Keratinocyte (primary cell): ENCODE measurements at regions not wholly inside any gene's neighbourhood (a gene's known extent, or its start where the extent isn't known, plus 50 kb on each side); places are given as distances from the start of the nearest gene placed in this dataset.

ENCODE experiments used
- DNase-seq: peaks from one replicate; pipeline ENCODE4 v3.0.0-alpha.2; 2011; ENCODE audit warnings: low read depth, missing footprints, low spot score
- FAIRE-seq: peaks from 2 replicates; lab custom pipeline; 2011; peaks lifted over from hg19 to GRCh38; lab: Jason Lieb, UNC
- H2AFZ ChIP-seq: 2 replicates; pipeline ENCODE4 v1.6.0; 2012; ENCODE audit warnings: low read length, control low read depth, inconsistent platforms; ENCODE audit not compliant: control insufficient read depth
- H3K27ac ChIP-seq: 2 replicates; pipeline ENCODE4 v1.5.1; 2011; ENCODE audit warnings: low read length; ENCODE audit not compliant: control insufficient read depth, insufficient read depth
- H3K27me3 ChIP-seq: 3 replicates; pipeline ENCODE4 v1.6.0; 2011; ENCODE audit warnings: low read length; ENCODE audit not compliant: control insufficient read depth, insufficient read depth; ENCODE audit errors: extremely low read depth
- H3K36me3 ChIP-seq, 2 experiments: 2 replicates in 1 of 2; 3 replicates in 1 of 2; pipeline ENCODE4 v1.5.1; 2011; ENCODE audit warnings: low read length in 2 of 2, mild to moderate bottlenecking in 1 of 2; ENCODE audit not compliant: control insufficient read depth in 2 of 2, insufficient read depth in 2 of 2; ENCODE audit errors: extremely low read depth in 1 of 2
- H3K4me1 ChIP-seq: 3 replicates; pipeline ENCODE4 v1.5.1; 2011; ENCODE audit warnings: low read length; ENCODE audit not compliant: control insufficient read depth, insufficient read depth; ENCODE audit errors: extremely low read depth
- H3K4me2 ChIP-seq: 3 replicates; pipeline ENCODE4 v1.6.0; 2011; ENCODE audit warnings: low read depth, low read length; ENCODE audit not compliant: control insufficient read depth, insufficient read depth; ENCODE audit errors: extremely low read depth
- H3K4me3 ChIP-seq, 3 experiments: fragments of 200-600 bp in 1 of 3; sonication (generic) in 1 of 3; 2 replicates in 2 of 3; 3 replicates in 1 of 3; pipeline ENCODE4 v1.5.1; 2011 to 2016; ENCODE audit warnings: low read length in 3 of 3, mild to moderate bottlenecking in 3 of 3, control low read depth in 2 of 3, inconsistent platforms in 1 of 3, low read depth in 1 of 3, mixed read lengths in 1 of 3, mixed run types in 1 of 3, moderate library complexity in 1 of 3; ENCODE audit not compliant: control insufficient read depth in 2 of 3, insufficient read depth in 2 of 3; ENCODE audit errors: extremely low read depth in 1 of 3
- H3K79me2 ChIP-seq: 2 replicates; pipeline ENCODE4 v1.6.0; 2012; ENCODE audit warnings: low read length; ENCODE audit not compliant: control insufficient read depth, insufficient read depth
- H3K9ac ChIP-seq: 3 replicates; pipeline ENCODE4 v1.6.0; 2011; ENCODE audit warnings: low read length; ENCODE audit not compliant: control insufficient read depth, insufficient read depth; ENCODE audit errors: extremely low read depth
- H3K9me1 ChIP-seq: 3 replicates; pipeline ENCODE4 v1.6.0; 2011; ENCODE audit warnings: low read length; ENCODE audit not compliant: control insufficient read depth, insufficient read depth; ENCODE audit errors: extremely low read depth
- H3K9me3 ChIP-seq: 2 replicates; pipeline ENCODE4 v1.5.1; 2012; ENCODE audit warnings: low read depth, low read length; ENCODE audit not compliant: control insufficient read depth
- H4K20me1 ChIP-seq: 3 replicates; pipeline ENCODE4 v1.6.0; 2011; ENCODE audit warnings: low read length; ENCODE audit not compliant: control insufficient read depth, insufficient read depth; ENCODE audit errors: extremely low read depth
- EZH2 ChIP-seq: IDR thresholded peaks from one replicate; pipeline ENCODE4 v1.6.1; 2012; ENCODE audit warnings: inconsistent platforms, mild to moderate bottlenecking, low read length, moderate library complexity
- dilution Hi-C: fragments of 300-500 bp; cut with MboI; formaldehyde crosslinking; loops from one replicate; pipeline ENCODE4 v1.7.0; 2020; ENCODE audit warnings: low sequenced_read_pairs; ENCODE audit not compliant: extremely low pct_ligation_motif_present
- TF ChIP-seq, protein P1 (sequence below), 3 experiments: IDR thresholded peaks in 1 of 3; conservative IDR thresholded peaks in 1 of 3; optimal IDR thresholded peaks in 1 of 3; 2 replicates in 2 of 3; 3 replicates in 1 of 3; pipeline versions ENCODE3 to v1.5.1; 2011; ENCODE audit warnings: low read length in 3 of 3, mild to moderate bottlenecking in 3 of 3, moderate library complexity in 2 of 3, control low read depth in 1 of 3, inconsistent platforms in 1 of 3; ENCODE audit not compliant: insufficient read depth in 2 of 3; ENCODE audit errors: extremely low read depth in 1 of 3

DNA sequence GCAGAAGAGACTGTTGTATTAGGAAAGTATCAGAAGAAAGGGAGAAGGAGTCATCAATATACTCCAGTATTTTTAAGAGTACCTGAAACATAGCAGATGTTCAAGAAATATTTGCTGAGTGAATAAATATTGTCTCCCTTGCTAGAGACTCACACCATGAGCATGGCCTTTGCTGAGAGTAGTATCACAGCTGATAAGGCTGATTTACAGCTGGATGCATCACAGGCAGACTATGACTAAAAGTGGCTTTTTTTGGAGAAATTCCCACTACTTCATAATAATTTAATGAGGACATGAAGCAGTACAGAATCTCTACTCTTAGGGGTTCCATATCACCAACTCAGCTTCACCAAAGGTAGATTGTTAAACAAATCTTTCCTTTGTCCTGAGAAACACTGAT is 373.3 kb downstream of the RBM43 start:
- no peaks in the 10 kb centered on the region for H3K9me3 ChIP-seq
- TF ChIP-seq, protein P1, sequence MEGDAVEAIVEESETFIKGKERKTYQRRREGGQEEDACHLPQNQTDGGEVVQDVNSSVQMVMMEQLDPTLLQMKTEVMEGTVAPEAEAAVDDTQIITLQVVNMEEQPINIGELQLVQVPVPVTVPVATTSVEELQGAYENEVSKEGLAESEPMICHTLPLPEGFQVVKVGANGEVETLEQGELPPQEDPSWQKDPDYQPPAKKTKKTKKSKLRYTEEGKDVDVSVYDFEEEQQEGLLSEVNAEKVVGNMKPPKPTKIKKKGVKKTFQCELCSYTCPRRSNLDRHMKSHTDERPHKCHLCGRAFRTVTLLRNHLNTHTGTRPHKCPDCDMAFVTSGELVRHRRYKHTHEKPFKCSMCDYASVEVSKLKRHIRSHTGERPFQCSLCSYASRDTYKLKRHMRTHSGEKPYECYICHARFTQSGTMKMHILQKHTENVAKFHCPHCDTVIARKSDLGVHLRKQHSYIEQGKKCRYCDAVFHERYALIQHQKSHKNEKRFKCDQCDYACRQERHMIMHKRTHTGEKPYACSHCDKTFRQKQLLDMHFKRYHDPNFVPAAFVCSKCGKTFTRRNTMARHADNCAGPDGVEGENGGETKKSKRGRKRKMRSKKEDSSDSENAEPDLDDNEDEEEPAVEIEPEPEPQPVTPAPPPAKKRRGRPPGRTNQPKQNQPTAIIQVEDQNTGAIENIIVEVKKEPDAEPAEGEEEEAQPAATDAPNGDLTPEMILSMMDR (optimal IDR thresholded peaks at IDR 0.05 in 1 of 3, IDR thresholded peaks at IDR 0.05 in 1 of 3, conservative IDR thresholded peaks at IDR 0.05 in 1 of 3; ENCODE audit: extremely low read depth in 1 of 3, insufficient read depth in 2 of 3, low read length in 3 of 3) = no peak
- no peak for TF ChIP-seq EZH2
- no peaks in the 10 kb centered on the region for H3K9me1 ChIP-seq
- no peak overlapping the region for H3K4me2 ChIP-seq
- no peak for DNase-seq
- no peak overlapping the region for H3K4me3 ChIP-seq
- no peaks in the 10 kb centered on the region for H3K36me3 ChIP-seq
- H3K27ac ChIP-seq = no peak overlapping the region
- no peaks in the 10 kb centered on the region for H4K20me1 ChIP-seq
- no peaks in the 10 kb centered on the region for H3K27me3 ChIP-seq
- FAIRE-seq = no peak
- no peak overlapping the region for H2AFZ ChIP-seq
- no peaks in the 10 kb centered on the region for H3K4me1 ChIP-seq
- H3K9ac ChIP-seq = no peak overlapping the region
- no peaks in the 10 kb centered on the region for H3K79me2 ChIP-seq
- dilution Hi-C loops = no loop called here

DNA sequence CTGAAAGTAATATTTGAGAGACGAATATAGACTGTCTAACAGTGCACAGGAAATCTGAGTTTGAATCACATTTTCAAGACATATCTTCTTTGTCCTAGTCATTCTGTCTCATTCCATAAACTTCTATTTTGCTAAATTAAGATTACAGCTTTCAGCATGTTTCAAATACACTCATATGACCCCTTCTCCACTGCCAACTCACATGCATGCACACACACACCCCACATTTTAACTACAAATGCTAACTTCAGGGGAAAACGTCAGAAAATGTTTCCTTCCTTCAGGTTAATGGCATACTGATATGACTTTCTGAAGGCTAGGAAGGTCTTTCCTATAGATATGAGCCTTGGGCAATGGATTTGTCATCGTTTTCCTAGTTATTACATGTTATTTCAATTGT is 373.7 kb downstream of the RBM43 start:
- H3K36me3 ChIP-seq = no peaks in the 10 kb centered on the region
- dilution Hi-C loops = no loop called here
- H3K9me3 ChIP-seq = no peaks in the 10 kb centered on the region
- no peaks in the 10 kb centered on the region for H3K79me2 ChIP-seq
- no peaks in the 10 kb centered on the region for H3K9me1 ChIP-seq
- H3K9ac ChIP-seq = no peak overlapping the region
- no peak for DNase-seq
- H3K4me2 ChIP-seq = no peak overlapping the region
- TF ChIP-seq EZH2 = no peak
- TF ChIP-seq, protein P1 (optimal IDR thresholded peaks at IDR 0.05 in 1 of 3, IDR thresholded peaks at IDR 0.05 in 1 of 3, conservative IDR thresholded peaks at IDR 0.05 in 1 of 3; ENCODE audit: extremely low read depth in 1 of 3, insufficient read depth in 2 of 3, low read length in 3 of 3) = no peak
- FAIRE-seq = no peak
- no peaks in the 10 kb centered on the region for H4K20me1 ChIP-seq
- H3K4me3 ChIP-seq = no peak overlapping the region
- no peaks in the 10 kb centered on the region for H3K4me1 ChIP-seq
- no peak overlapping the region for H3K27ac ChIP-seq
- H2AFZ ChIP-seq = no peak overlapping the region
- H3K27me3 ChIP-seq = no peaks in the 10 kb centered on the region
